SK-N-SH treated with all-trans-retinoic acid at 6 μM for 48 hours (cell line): ENCODE measurements at regions not wholly inside any gene's neighbourhood (a gene's known extent, or its start where the extent isn't known, plus 50 kb on each side); places are given as distances from the start of the nearest gene placed in this dataset.

Source experiments
- ATAC-seq: fragments of 200-7000 bp; cut with Tn5 transposase; 3 replicates; pipeline ENCODE4 v1.9.1; 2020; ENCODE audit warnings: mild to moderate bottlenecking, moderate library complexity
- ARNTL ChIP-seq: fragments of 450-650 bp; formaldehyde crosslinking; IDR thresholded peaks from 2 replicates; pipeline ENCODE4 v1.5.0; 2020; ENCODE audit warnings: low read depth, mild to moderate bottlenecking, moderate library complexity, borderline replicate concordance
- BACH2 ChIP-seq: fragments of 250-450 bp; sonication (Bioruptor Pico); IDR thresholded peaks from 2 replicates; pipeline ENCODE4 v1.9.0; 2021; ENCODE audit warnings: mild to moderate bottlenecking, borderline replicate concordance
- CSDC2 ChIP-seq: fragments of 250-450 bp; sonication (Bioruptor Pico); IDR thresholded peaks from 2 replicates; pipeline ENCODE4 v1.5.0; 2020; ENCODE audit warnings: mild to moderate bottlenecking, moderate library complexity
- ESRRG ChIP-seq: fragments of 250-450 bp; sonication (Bioruptor Pico); IDR thresholded peaks from 2 replicates; pipeline ENCODE4 v1.6.1; 2021; ENCODE audit warnings: mild to moderate bottlenecking
- ISL1 ChIP-seq: fragments of 250-450 bp; sonication (Bioruptor Pico); IDR thresholded peaks from 2 replicates; pipeline ENCODE4 v2.1.2; 2022; ENCODE audit warnings: mild to moderate bottlenecking, moderate library complexity
- OSR1 ChIP-seq: fragments of 250-450 bp; sonication (Bioruptor Pico); IDR thresholded peaks from 2 replicates; pipeline ENCODE4 v1.8.0; 2022; ENCODE audit warnings: moderate library complexity, mild to moderate bottlenecking, inconsistent platforms
- PPARA ChIP-seq: fragments of 250-450 bp; sonication (Bioruptor Pico); IDR thresholded peaks from 2 replicates; pipeline ENCODE4 v1.5.0; 2020; ENCODE audit warnings: mild to moderate bottlenecking, borderline replicate concordance
- RARB ChIP-seq: fragments of 250-450 bp; sonication (Bioruptor Pico); IDR thresholded peaks from 2 replicates; pipeline ENCODE4 v1.8.0; 2021; ENCODE audit warnings: mild to moderate bottlenecking, moderate library complexity
- SNAI2 ChIP-seq: fragments of 250-450 bp; sonication (Bioruptor Pico); IDR thresholded peaks from 2 replicates; pipeline ENCODE4 v1.5.0; 2020; ENCODE audit warnings: mild to moderate bottlenecking, moderate library complexity
- TCF4 ChIP-seq: fragments of 250-450 bp; sonication (Bioruptor Pico); IDR thresholded peaks from 2 replicates; pipeline ENCODE4 v1.8.0; 2021; ENCODE audit warnings: mild to moderate bottlenecking, moderate library complexity, borderline replicate concordance
- TOX ChIP-seq: fragments of 250-450 bp; sonication (Bioruptor Pico); IDR thresholded peaks from 2 replicates; pipeline ENCODE4 v1.8.0; 2021; ENCODE audit warnings: mild to moderate bottlenecking, moderate library complexity, borderline replicate concordance
- ZC3H10 ChIP-seq: fragments of 250-450 bp; sonication (Bioruptor Pico); IDR thresholded peaks from 2 replicates; pipeline ENCODE4 v1.5.1; 2021; ENCODE audit warnings: mild to moderate bottlenecking, moderate library complexity
- ZFP3 ChIP-seq: fragments of 250-450 bp; sonication (Bioruptor Pico); IDR thresholded peaks from 2 replicates; pipeline ENCODE4 v1.5.0; 2020; ENCODE audit warnings: mild to moderate bottlenecking, moderate library complexity
- ZFP30 ChIP-seq: fragments of 450-650 bp; formaldehyde crosslinking; IDR thresholded peaks from 2 replicates; pipeline ENCODE4 v1.5.0; 2022; ENCODE audit warnings: mild to moderate bottlenecking, moderate library complexity
- ZNF565 ChIP-seq: fragments of 450-650 bp; formaldehyde crosslinking; conservative IDR thresholded peaks from 2 replicates; pipeline ENCODE4 v1.5.0; 2020; ENCODE audit warnings: low read depth, mild to moderate bottlenecking, moderate library complexity
- ZNF70 ChIP-seq: fragments of 450-650 bp; formaldehyde crosslinking; IDR thresholded peaks from 2 replicates; pipeline ENCODE4 v1.5.0; 2020; ENCODE audit warnings: mild to moderate bottlenecking, moderate library complexity
- TF ChIP-seq, protein P1 (sequence below): fragments of 250-450 bp; sonication (Bioruptor Pico); IDR thresholded peaks from 2 replicates; pipeline ENCODE4 v1.5.0; 2020; ENCODE audit warnings: mild to moderate bottlenecking, moderate library complexity
- TF ChIP-seq, protein P2 (sequence below): fragments of 250-450 bp; sonication (Bioruptor Pico); IDR thresholded peaks from 2 replicates; pipeline ENCODE4 v1.5.1; 2020; ENCODE audit warnings: low read depth, mild to moderate bottlenecking, moderate library complexity
- TF ChIP-seq, protein P3 (sequence below): fragments of 250-450 bp; sonication (Bioruptor Pico); IDR thresholded peaks from 2 replicates; pipeline ENCODE4 v1.8.0; 2021; ENCODE audit warnings: low read depth, mild to moderate bottlenecking, moderate library complexity, borderline replicate concordance
- TF ChIP-seq, protein P4 (sequence below): fragments of 250-450 bp; sonication (Bioruptor Pico); IDR thresholded peaks from 2 replicates; pipeline ENCODE4 v1.5.1; 2021; ENCODE audit warnings: mild to moderate bottlenecking, moderate library complexity

DNA sequence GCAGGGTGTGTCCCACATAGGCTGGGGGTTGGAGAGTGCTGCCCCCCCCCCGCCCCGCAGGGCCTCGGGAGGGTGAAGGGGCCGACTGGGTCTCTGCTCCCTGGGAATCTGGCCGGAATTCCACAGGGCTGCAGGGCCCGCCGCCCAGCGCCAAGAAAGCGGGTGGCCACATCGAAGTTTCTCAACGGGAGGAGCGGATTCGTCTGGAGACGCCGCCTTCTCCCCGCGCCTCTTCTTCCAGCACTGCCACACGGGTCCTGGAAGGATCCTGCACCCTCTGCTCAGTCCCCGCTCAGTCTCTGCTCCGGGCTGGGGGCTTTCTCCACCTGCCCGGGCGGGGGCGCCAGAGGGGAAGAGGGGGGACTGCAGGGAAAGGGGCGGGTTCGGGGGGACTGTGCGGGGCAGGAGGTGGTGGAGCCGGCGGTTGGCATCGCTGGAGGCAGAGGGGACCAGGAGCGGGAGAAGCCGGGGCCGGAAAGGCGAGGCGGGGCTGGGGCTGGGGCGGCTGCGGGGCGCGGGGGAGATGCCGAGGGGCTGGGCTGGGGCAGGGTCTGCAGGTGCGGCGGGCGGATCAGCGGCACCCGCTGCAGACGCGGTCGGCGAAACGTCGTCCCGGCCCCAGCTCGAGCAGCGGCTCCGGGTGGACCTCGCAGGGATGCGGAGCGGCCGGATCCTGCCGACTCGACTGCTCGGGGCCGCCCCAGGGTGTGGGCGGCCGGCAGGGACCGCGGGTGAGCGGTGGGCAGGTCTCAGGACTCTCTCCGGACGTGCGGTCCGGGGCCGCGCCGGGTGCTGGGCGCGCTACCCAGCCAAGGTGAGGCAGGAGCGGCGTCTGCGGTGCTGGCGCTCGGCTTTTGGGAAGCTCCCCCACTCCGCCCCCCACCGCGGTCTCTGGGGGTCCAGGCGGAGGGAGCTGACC lies 811.4 kb upstream of the TMEM132C start:
- TF ChIP-seq ZNF565 (CRISPR knock-in tag) = no peak
- TF ChIP-seq BACH2 (CRISPR knock-in tag) = no peak
- TF ChIP-seq, protein P1, sequence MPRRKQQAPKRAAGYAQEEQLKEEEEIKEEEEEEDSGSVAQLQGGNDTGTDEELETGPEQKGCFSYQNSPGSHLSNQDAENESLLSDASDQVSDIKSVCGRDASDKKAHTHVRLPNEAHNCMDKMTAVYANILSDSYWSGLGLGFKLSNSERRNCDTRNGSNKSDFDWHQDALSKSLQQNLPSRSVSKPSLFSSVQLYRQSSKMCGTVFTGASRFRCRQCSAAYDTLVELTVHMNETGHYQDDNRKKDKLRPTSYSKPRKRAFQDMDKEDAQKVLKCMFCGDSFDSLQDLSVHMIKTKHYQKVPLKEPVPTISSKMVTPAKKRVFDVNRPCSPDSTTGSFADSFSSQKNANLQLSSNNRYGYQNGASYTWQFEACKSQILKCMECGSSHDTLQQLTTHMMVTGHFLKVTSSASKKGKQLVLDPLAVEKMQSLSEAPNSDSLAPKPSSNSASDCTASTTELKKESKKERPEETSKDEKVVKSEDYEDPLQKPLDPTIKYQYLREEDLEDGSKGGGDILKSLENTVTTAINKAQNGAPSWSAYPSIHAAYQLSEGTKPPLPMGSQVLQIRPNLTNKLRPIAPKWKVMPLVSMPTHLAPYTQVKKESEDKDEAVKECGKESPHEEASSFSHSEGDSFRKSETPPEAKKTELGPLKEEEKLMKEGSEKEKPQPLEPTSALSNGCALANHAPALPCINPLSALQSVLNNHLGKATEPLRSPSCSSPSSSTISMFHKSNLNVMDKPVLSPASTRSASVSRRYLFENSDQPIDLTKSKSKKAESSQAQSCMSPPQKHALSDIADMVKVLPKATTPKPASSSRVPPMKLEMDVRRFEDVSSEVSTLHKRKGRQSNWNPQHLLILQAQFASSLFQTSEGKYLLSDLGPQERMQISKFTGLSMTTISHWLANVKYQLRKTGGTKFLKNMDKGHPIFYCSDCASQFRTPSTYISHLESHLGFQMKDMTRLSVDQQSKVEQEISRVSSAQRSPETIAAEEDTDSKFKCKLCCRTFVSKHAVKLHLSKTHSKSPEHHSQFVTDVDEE (CRISPR knock-in tag) = no peak
- no peak for TF ChIP-seq ZFP3 (CRISPR knock-in tag)
- TF ChIP-seq ZNF70 (CRISPR knock-in tag) = no peak
- TF ChIP-seq CSDC2 (CRISPR knock-in tag) = no peak
- no peak for TF ChIP-seq RARB (CRISPR knock-in tag)
- TF ChIP-seq, protein P2, sequence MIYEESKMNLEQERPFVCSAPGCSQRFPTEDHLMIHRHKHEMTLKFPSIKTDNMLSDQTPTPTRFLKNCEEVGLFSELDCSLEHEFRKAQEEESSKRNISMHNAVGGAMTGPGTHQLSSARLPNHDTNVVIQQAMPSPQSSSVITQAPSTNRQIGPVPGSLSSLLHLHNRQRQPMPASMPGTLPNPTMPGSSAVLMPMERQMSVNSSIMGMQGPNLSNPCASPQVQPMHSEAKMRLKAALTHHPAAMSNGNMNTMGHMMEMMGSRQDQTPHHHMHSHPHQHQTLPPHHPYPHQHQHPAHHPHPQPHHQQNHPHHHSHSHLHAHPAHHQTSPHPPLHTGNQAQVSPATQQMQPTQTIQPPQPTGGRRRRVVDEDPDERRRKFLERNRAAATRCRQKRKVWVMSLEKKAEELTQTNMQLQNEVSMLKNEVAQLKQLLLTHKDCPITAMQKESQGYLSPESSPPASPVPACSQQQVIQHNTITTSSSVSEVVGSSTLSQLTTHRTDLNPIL = no peak
- TF ChIP-seq ESRRG (CRISPR knock-in tag) = no peak
- no peak for TF ChIP-seq ZC3H10
- TF ChIP-seq, all 23 proteins: peak for 0
- no peak for ATAC-seq

- no peak for TF ChIP-seq RARB (CRISPR knock-in tag)
- no peak for TF ChIP-seq ZNF70 (CRISPR knock-in tag)
- TF ChIP-seq ZFP30 (CRISPR knock-in tag) = no peak
- TF ChIP-seq, protein P3, sequence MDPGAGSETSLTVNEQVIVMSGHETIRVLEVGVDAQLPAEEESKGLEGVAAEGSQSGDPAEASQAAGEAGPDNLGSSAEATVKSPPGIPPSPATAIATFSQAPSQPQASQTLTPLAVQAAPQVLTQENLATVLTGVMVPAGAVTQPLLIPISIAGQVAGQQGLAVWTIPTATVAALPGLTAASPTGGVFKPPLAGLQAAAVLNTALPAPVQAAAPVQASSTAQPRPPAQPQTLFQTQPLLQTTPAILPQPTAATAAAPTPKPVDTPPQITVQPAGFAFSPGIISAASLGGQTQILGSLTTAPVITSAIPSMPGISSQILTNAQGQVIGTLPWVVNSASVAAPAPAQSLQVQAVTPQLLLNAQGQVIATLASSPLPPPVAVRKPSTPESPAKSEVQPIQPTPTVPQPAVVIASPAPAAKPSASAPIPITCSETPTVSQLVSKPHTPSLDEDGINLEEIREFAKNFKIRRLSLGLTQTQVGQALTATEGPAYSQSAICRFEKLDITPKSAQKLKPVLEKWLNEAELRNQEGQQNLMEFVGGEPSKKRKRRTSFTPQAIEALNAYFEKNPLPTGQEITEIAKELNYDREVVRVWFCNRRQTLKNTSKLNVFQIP (CRISPR knock-in tag) = no peak
- no peak for ATAC-seq
These were observed 809.2 kb upstream of the TMEM132C start for GRCh38 chr12:127457726-127458125.

GRCh38 chr12:127459166-127459565 lies 807.8 kb upstream of the TMEM132C start:
- TF ChIP-seq BACH2 (CRISPR knock-in tag) (no peak), SNAI2 (CRISPR knock-in tag) (no peak), ZFP3 (CRISPR knock-in tag) (no peak), RARB (CRISPR knock-in tag) (no peak), TCF4 (CRISPR knock-in tag) (no peak), ZNF565 (CRISPR knock-in tag) (no peak), OSR1 (CRISPR knock-in tag) (no peak), TOX (no peak), ARNTL (no peak), CSDC2 (CRISPR knock-in tag) (no peak), ZNF70 (CRISPR knock-in tag) (no peak), PPARA (no peak), ISL1 (CRISPR knock-in tag) (no peak)
- TF ChIP-seq, protein P1 (CRISPR knock-in tag) = no peak
- TF ChIP-seq, protein P4, sequence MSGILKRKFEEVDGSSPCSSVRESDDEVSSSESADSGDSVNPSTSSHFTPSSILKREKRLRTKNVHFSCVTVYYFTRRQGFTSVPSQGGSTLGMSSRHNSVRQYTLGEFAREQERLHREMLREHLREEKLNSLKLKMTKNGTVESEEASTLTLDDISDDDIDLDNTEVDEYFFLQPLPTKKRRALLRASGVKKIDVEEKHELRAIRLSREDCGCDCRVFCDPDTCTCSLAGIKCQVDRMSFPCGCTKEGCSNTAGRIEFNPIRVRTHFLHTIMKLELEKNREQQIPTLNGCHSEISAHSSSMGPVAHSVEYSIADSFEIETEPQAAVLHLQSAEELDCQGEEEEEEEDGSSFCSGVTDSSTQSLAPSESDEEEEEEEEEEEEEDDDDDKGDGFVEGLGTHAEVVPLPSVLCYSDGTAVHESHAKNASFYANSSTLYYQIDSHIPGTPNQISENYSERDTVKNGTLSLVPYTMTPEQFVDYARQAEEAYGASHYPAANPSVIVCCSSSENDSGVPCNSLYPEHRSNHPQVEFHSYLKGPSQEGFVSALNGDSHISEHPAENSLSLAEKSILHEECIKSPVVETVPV (CRISPR knock-in tag) = no peak
- TF ChIP-seq, protein P3 (CRISPR knock-in tag) = no peak
- TF ChIP-seq, protein P2 = no peak
- no peak for ATAC-seq
